Transverse colon (tissue), 4 donors: ENCODE measurements at regions not wholly inside any gene's neighbourhood (a gene's known extent, or its start where the extent isn't known, plus 50 kb on each side); places are given as distances from the start of the nearest gene placed in this dataset.

Experiments used
- CTCF ChIP-seq, 5 experiments: fragments of 200-600 bp in 3 of 5; fragments of 450-650 bp in 2 of 5; sonication (generic) in 3 of 5; IDR thresholded peaks; 1 replicate in 2 of 5; 2 replicates in 3 of 5; pipeline ENCODE4 v1.5.1; 2016 to 2017; ENCODE audit warnings: antibody characterized with exemption in 5 of 5, inconsistent platforms in 3 of 5, mild to moderate bottlenecking in 2 of 5, moderate library complexity in 1 of 5
- POLR2A ChIP-seq: fragments of 450-650 bp; IDR thresholded peaks from one replicate; pipeline ENCODE4 v1.6.1; 2016; ENCODE audit warnings: antibody characterized with exemption, mild to moderate bottlenecking, moderate library complexity
- POLR2AphosphoS5 ChIP-seq, 3 donors: sonication (generic); formaldehyde crosslinking; IDR thresholded peaks; one replicate each; pipeline ENCODE4 v1.6.1; 2016; ENCODE audit warnings: antibody characterized with exemption in 3 of 3

GRCh38 chr13:33963134-33963533 lies 145.2 kb downstream of the RFC3 start:
- TF ChIP-seq POLR2AphosphoS5 (IDR thresholded peaks at IDR 0.05): no peak
- TF ChIP-seq CTCF (IDR thresholded peaks at IDR 0.05): no peak
- TF ChIP-seq POLR2A: no peak
